Adrenal gland (tissue), 5 donors: ENCODE measurements at regions not wholly inside any gene's neighbourhood (a gene's known extent, or its start where the extent isn't known, plus 50 kb on each side); places are given as distances from the start of the nearest gene placed in this dataset.

Experiments used
- POLR2A ChIP-seq, 2 donors: fragments of 450-650 bp; IDR thresholded peaks; one replicate each; pipeline ENCODE4 v1.6.1; 2017; ENCODE audit warnings: antibody characterized with exemption in 2 of 2, mild to moderate bottlenecking in 2 of 2, moderate library complexity in 1 of 2
- TF ChIP-seq, protein P1 (sequence below), 6 experiments: fragments of 450-650 bp in 4 of 6; fragments of 200-600 bp in 2 of 6; sonication (generic) in 1 of 6; IDR thresholded peaks; 1 replicate in 5 of 6; 2 replicates in 1 of 6; pipeline versions ENCODE4 v1.5.1 to v1.8.0; 2016 to 2021; ENCODE audit warnings: antibody characterized with exemption in 6 of 6, mild to moderate bottlenecking in 2 of 6, moderate library complexity in 1 of 6
- donor health status: DM: no; HTN: no; CAD: no.

DNA sequence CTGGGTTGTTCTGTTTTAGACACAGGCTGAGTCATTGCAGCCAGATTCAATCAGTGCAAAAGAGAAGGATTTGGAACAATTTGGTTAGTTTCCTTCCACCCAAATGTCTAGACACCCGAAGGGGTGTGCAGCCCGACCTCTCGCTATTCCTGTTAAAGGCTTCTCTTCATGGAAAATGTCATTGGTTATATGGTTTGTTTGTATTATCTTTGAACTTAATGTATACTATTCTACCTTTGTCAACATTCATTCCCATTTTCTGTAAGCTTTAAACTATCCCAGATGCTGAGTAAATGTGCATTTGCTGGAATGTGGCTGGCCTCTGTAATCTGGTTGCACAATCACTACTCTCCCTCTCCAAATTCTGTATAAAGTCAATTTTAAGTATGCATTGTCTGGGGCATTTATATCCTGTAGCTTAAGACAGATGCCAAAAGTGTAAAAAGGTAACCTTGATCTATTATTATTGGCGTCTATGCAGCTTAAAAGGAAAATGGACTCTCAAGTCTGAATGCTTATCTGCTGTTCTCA lies 80.4 kb upstream of the RND3 start:
- TF ChIP-seq, protein P1, sequence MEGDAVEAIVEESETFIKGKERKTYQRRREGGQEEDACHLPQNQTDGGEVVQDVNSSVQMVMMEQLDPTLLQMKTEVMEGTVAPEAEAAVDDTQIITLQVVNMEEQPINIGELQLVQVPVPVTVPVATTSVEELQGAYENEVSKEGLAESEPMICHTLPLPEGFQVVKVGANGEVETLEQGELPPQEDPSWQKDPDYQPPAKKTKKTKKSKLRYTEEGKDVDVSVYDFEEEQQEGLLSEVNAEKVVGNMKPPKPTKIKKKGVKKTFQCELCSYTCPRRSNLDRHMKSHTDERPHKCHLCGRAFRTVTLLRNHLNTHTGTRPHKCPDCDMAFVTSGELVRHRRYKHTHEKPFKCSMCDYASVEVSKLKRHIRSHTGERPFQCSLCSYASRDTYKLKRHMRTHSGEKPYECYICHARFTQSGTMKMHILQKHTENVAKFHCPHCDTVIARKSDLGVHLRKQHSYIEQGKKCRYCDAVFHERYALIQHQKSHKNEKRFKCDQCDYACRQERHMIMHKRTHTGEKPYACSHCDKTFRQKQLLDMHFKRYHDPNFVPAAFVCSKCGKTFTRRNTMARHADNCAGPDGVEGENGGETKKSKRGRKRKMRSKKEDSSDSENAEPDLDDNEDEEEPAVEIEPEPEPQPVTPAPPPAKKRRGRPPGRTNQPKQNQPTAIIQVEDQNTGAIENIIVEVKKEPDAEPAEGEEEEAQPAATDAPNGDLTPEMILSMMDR (IDR thresholded peaks at IDR 0.05), result no peak
- no peak for TF ChIP-seq POLR2A (IDR thresholded peaks at IDR 0.05)
